BJ (cell line): ENCODE measurements at regions not wholly inside any gene's neighbourhood (a gene's known extent, or its start where the extent isn't known, plus 50 kb on each side); places are given as distances from the start of the nearest gene placed in this dataset.

Experiments
- CTCF ChIA-PET: fragments of 350-600 bp; formaldehyde crosslinking; extraction: SDS; loops from one replicate; lab custom pipeline; 2021; ENCODE audit warnings: antibody characterized with exemption, inconsistent platforms; lab: Yijun Ruan, JAX
- POLR2A ChIA-PET: fragments of 300-600 bp; sonication (Branson Sonifier 250); formaldehyde crosslinking; extraction: SDS; loops from one replicate; lab custom pipeline; 2021; ENCODE audit warnings: antibody characterized with exemption; lab: Charles Lee
- DNase-seq: peaks from one replicate; pipeline ENCODE4 v3.0.0-alpha.2; 2011; ENCODE audit warnings: low read depth
- H3K27me3 ChIP-seq: 2 replicates; pipeline ENCODE4 v1.6.0; 2011; ENCODE audit warnings: low read length; ENCODE audit not compliant: control insufficient read depth, insufficient read depth
- H3K36me3 ChIP-seq: 2 replicates; pipeline ENCODE4 v1.5.1; 2011; ENCODE audit warnings: low read length; ENCODE audit not compliant: control insufficient read depth, insufficient read depth
- H3K4me3 ChIP-seq: 2 replicates; pipeline ENCODE4 v1.5.1; 2011; ENCODE audit warnings: low read depth, mild to moderate bottlenecking, control low read depth, low read length
- CTCF ChIP-seq: IDR thresholded peaks from 2 replicates; pipeline ENCODE4 v1.5.1; 2011; ENCODE audit warnings: low read depth, mild to moderate bottlenecking, control low read depth, inconsistent platforms, low read length, moderate library complexity; ENCODE audit not compliant: insufficient read depth

- no peaks in the 10 kb centered on the region for H3K36me3 ChIP-seq
- ChIA-PET POLR2A (no interaction called here), CTCF (no interaction called here)
- no peak overlapping the region for H3K4me3 ChIP-seq
- H3K27me3 ChIP-seq: no peaks in the 10 kb centered on the region
- no peak for DNase-seq
- no peak for TF ChIP-seq CTCF
These were observed 60.8 kb upstream of the TSPAN8 start for GRCh38 chr12:71218616-71219015.

- no peak overlapping the region for H3K4me3 ChIP-seq
- no peaks in the 10 kb centered on the region for H3K36me3 ChIP-seq
- POLR2A ChIA-PET: no interaction called here
- DNase-seq: no peak
- no peak; the same call in 1 of the 2 replicates for TF ChIP-seq CTCF
- CTCF ChIA-PET: interaction anchor here (0.6 kb wide), 1 partner anchor 319 kb away, joined by 3 read pairs; no protein-coding TSS in a partner anchor
- H3K27me3 ChIP-seq: no peaks in the 10 kb centered on the region
These were observed 59.2 kb upstream of the TSPAN8 start for GRCh38 chr12:71216725-71217579.

GRCh38 chr12:71214511-71215285, 56.9 kb upstream of the TSPAN8 start:
- no peak for DNase-seq
- POLR2A ChIA-PET: no interaction called here
- Histone ChIP-seq H3K4me3 (no peak overlapping the region), H3K36me3 (no peaks in the 10 kb centered on the region), H3K27me3 (no peaks in the 10 kb centered on the region)
- TF ChIP-seq CTCF: no peak
- CTCF ChIA-PET: no interaction called here

- ChIA-PET CTCF (no interaction called here), POLR2A (no interaction called here)
- H3K36me3 ChIP-seq: no peaks in the 10 kb centered on the region
- DNase-seq: no peak
- H3K4me3 ChIP-seq: no peak overlapping the region
- no peak for TF ChIP-seq CTCF
- no peaks in the 10 kb centered on the region for H3K27me3 ChIP-seq
These were observed 50.4 kb upstream of the TSPAN8 start for GRCh38 chr12:71208053-71208685.
